H1 (cell line): ENCODE measurements at regions not wholly inside any gene's neighbourhood (a gene's known extent, or its start where the extent isn't known, plus 50 kb on each side); places are given as distances from the start of the nearest gene placed in this dataset.

ENCODE experiments used
- CEBPB ChIP-seq: IDR thresholded peaks from 2 replicates; pipeline ENCODE4 v1.6.1; 2012; ENCODE audit warnings: low read depth, low read length

DNA sequence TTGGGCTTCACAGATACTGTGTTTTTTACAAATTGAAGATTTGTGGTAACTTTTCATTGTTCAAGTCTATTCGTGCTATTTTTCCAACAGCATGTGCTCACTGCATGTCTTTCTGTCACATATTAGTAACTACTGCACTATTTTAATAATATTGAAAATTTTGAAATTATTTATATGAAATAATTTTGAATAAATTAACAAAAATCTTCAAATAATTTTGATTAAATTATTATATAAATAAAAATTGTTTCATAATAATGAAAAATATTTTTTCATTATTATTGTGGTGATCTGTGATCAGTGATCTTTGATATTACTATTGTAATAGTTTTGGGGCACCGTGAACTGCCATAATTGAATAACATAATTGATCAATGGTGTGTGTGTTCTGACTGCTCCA is 204.1 kb downstream of the OGFRL1 start (continued):
- TF ChIP-seq CEBPB, result no peak
